Chondrocyte (in vitro differentiated cells): ENCODE measurements at regions not wholly inside any gene's neighbourhood (a gene's known extent, or its start where the extent isn't known, plus 50 kb on each side); places are given as distances from the start of the nearest gene placed in this dataset.
A peak's percentile ranks its signal among the peaks of the same experiment; 100 is the strongest.

ENCODE experiments used
- DNase-seq: peaks from one replicate; pipeline ENCODE4 v3.0.0; 2021; ENCODE audit warnings: mixed read lengths, low spot score
- H3K27ac Mint-ChIP-seq: one replicate; pipeline ENCODE4 v1.8.0; 2021; ENCODE audit warnings: mild to moderate bottlenecking, moderate library complexity, mixed read lengths; ENCODE audit not compliant: unreplicated experiment
- H3K27me3 Mint-ChIP-seq: 2 replicates; pipeline ENCODE4 v1.8.0; 2021; ENCODE audit warnings: low read depth, mixed read lengths
- H3K36me3 Mint-ChIP-seq: 2 replicates; pipeline ENCODE4 v1.8.0; 2021; ENCODE audit warnings: low read depth, mixed read lengths
- H3K4me1 Mint-ChIP-seq: 2 replicates; pipeline ENCODE4 v1.8.0; 2021; ENCODE audit warnings: low read depth, mild to moderate bottlenecking, mixed read lengths
- H3K4me3 Mint-ChIP-seq: one replicate; pipeline ENCODE4 v1.8.0; 2021; ENCODE audit warnings: mild to moderate bottlenecking, moderate library complexity, mixed read lengths; ENCODE audit not compliant: unreplicated experiment
- H3K9me3 Mint-ChIP-seq: 2 replicates; pipeline ENCODE4 v1.8.0; 2021; ENCODE audit warnings: low read depth, mixed read lengths
- CTCF ChIP-seq: fragments of 200-600 bp; sonication (generic); IDR thresholded peaks from 2 replicates; pipeline ENCODE4 v1.5.0; 2021; ENCODE audit warnings: antibody characterized with exemption, mild to moderate bottlenecking, moderate library complexity

GRCh38 chr4:55183926-55184599 lies 58.7 kb upstream of the KDR start:
- peak overlapping the region; percentile 28 for H3K27ac Mint-ChIP-seq
- H3K4me1 Mint-ChIP-seq: peaks cover 37% of the 10 kb centered on the region
- no peak overlapping the region for H3K4me3 Mint-ChIP-seq

GRCh38 chr4:55184600-55185523 lies 59.5 kb upstream of the KDR start:
- TF ChIP-seq CTCF: peak; percentile 70
- Mint-ChIP-seq H3K27ac (peak overlapping the region; percentile 28), H3K9me3 (peaks cover 5% of the 10 kb centered on the region), H3K4me3 (no peak overlapping the region), H3K36me3 (no peaks in the 10 kb centered on the region), H3K4me1 (peaks cover 37% of the 10 kb centered on the region), H3K27me3 (no peaks in the 10 kb centered on the region)
- no peak for DNase-seq

More at GRCh38 chr4:55183926-55184599, 58.7 kb upstream of the KDR start:
- no peak for TF ChIP-seq CTCF
- DNase-seq: no peak
- Mint-ChIP-seq H3K27me3 (no peaks in the 10 kb centered on the region), H3K36me3 (no peaks in the 10 kb centered on the region), H3K9me3 (peaks cover 5% of the 10 kb centered on the region)

GRCh38 chr4:55186123-55186522 lies 60.7 kb upstream of the KDR start:
- TF ChIP-seq CTCF: peak; percentile 25
- Mint-ChIP-seq H3K4me1 (peaks cover 34% of the 10 kb centered on the region), H3K9me3 (peaks cover 13% of the 10 kb centered on the region), H3K27me3 (no peaks in the 10 kb centered on the region), H3K36me3 (peaks cover 5% of the 10 kb centered on the region), H3K4me3 (no peak overlapping the region), H3K27ac (no peak overlapping the region)
- no peak for DNase-seq

GRCh38 chr4:55186700-55187099 lies 61.3 kb upstream of the KDR start:
- Mint-ChIP-seq H3K27ac (no peak overlapping the region), H3K4me1 (peaks cover 28% of the 10 kb centered on the region), H3K4me3 (no peak overlapping the region), H3K9me3 (peaks cover 18% of the 10 kb centered on the region), H3K36me3 (peaks cover 5% of the 10 kb centered on the region), H3K27me3 (no peaks in the 10 kb centered on the region)
- no peak for DNase-seq
- TF ChIP-seq CTCF: no peak

GRCh38 chr4:55214172-55214571 lies 88.8 kb upstream of the KDR start:
- Mint-ChIP-seq H3K27me3 (no peaks in the 10 kb centered on the region), H3K4me1 (no peaks in the 10 kb centered on the region), H3K9me3 (peaks cover 10% of the 10 kb centered on the region), H3K4me3 (no peak overlapping the region), H3K36me3 (peaks cover 6% of the 10 kb centered on the region), H3K27ac (no peak overlapping the region)
- DNase-seq: no peak
- no peak for TF ChIP-seq CTCF
